AG09319 (cell line): ENCODE measurements at regions not wholly inside any gene's neighbourhood (a gene's known extent, or its start where the extent isn't known, plus 50 kb on each side); places are given as distances from the start of the nearest gene placed in this dataset.

Experiments
- DNase-seq: peaks from one replicate; pipeline ENCODE4 v3.0.0-alpha.2; 2010; ENCODE audit warnings: low read depth; ENCODE audit errors: extremely low read depth
- TF ChIP-seq, protein P1 (sequence below): IDR thresholded peaks from 2 replicates; pipeline ENCODE4 v1.5.1; 2011; ENCODE audit warnings: low read depth, mild to moderate bottlenecking, inconsistent platforms, low read length, moderate library complexity

DNA sequence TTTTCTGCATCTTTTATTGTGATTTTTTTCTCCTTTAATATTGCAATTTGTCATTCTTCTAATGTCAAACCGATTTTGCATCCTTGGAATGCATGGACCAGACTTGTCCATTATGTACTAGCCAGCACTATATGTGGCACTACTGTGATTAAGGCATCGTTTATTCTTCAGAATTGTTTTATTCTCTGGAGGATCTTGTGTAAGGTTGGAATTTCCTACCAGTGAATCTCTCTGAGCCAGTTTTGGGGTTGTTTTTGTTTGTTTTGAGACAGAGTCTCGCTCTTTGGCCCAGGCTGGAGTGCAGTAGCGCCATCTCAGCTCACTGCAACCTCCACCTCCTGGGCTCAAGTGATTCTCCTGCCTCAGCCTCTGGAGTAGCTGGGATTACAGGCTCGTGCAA lies 58.5 kb downstream of the IGLL5 start:
- TF ChIP-seq, protein P1, sequence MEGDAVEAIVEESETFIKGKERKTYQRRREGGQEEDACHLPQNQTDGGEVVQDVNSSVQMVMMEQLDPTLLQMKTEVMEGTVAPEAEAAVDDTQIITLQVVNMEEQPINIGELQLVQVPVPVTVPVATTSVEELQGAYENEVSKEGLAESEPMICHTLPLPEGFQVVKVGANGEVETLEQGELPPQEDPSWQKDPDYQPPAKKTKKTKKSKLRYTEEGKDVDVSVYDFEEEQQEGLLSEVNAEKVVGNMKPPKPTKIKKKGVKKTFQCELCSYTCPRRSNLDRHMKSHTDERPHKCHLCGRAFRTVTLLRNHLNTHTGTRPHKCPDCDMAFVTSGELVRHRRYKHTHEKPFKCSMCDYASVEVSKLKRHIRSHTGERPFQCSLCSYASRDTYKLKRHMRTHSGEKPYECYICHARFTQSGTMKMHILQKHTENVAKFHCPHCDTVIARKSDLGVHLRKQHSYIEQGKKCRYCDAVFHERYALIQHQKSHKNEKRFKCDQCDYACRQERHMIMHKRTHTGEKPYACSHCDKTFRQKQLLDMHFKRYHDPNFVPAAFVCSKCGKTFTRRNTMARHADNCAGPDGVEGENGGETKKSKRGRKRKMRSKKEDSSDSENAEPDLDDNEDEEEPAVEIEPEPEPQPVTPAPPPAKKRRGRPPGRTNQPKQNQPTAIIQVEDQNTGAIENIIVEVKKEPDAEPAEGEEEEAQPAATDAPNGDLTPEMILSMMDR: no peak
- DNase-seq: no peak

DNA sequence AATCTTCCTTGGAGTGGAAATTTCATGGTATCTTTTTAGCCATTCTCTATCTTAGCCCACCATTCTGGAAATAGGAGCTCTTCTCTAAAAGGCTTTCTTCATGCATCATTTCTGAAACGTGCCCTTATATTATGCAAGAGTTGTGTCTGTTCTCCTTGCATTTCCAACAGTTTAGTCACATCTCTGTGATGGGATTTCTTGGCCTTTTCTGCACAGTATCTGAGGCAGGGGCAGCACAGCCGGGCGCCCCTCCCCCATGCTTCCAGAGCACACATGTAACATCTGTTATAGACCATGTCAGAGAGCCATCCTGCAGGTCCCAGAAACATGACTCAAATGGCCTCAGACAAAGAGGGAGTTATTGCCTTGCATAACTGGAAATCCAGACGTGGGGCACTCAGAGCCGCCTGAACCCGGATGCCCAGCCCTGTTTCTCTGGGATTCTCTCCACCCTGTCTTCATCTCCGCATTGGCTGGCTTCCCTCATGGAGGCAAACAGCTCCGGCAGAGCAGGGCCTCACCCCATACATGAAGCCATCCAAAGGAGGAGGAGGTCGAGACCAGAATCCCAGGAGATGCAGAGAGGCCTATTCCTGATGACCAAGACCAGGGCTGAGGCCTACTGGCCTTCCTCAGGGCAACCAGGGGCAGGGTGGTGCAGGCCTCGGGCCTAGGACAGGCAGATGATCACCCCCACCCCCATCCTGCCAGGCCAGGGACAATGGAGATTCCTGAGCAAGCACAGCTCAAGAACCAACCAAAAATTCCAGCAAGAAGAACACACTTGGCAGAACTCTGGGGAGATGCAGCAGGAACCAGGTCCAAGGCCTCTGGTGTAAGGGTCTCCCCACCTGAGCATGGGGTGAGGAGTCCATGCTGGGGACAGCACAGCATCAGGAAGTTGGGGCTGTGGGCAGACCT lies 61.3 kb downstream of the IGLL5 start:
- TF ChIP-seq, protein P1: no peak
- no peak for DNase-seq

DNA sequence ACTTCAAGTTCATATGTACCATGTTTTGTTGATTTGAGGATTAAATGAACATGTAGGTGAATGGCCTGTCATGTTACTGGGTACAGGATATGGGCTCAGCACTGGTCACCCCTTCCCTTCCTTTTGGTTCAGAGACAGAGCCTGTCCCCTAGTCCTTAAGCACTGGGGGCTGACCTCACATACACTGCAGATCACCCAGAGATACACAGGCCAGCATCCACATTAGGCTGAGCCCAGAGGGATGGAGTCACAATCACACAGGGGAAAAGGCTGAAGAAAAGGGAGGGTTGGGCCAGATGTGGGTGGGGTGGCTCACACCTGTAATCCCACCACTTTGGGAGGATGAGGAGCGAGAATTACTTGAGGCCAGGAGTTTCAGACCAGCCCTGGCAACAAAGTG lies 62.3 kb downstream of the IGLL5 start:
- TF ChIP-seq, protein P1: no peak
- no peak for DNase-seq

DNA sequence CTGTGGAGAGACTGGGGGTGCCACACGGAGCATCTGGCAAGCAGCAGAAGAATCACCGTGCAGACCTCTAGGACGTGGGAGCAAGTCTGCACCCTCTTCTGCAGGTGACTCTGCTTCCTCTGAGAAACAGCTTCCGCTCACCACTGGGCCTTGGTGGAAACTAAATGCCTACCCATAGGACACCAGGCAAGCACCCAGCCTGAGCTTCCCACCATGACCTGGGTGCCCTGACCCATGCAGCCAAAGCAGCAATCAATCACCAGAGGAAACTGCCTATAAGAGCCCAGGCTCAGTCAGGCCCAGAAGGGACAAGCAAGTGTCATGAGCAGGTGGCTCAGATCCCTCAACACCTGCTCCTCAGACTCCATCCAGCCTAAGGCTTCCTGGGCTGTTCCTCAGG lies 63.4 kb downstream of the IGLL5 start:
- no peak for DNase-seq

DNA sequence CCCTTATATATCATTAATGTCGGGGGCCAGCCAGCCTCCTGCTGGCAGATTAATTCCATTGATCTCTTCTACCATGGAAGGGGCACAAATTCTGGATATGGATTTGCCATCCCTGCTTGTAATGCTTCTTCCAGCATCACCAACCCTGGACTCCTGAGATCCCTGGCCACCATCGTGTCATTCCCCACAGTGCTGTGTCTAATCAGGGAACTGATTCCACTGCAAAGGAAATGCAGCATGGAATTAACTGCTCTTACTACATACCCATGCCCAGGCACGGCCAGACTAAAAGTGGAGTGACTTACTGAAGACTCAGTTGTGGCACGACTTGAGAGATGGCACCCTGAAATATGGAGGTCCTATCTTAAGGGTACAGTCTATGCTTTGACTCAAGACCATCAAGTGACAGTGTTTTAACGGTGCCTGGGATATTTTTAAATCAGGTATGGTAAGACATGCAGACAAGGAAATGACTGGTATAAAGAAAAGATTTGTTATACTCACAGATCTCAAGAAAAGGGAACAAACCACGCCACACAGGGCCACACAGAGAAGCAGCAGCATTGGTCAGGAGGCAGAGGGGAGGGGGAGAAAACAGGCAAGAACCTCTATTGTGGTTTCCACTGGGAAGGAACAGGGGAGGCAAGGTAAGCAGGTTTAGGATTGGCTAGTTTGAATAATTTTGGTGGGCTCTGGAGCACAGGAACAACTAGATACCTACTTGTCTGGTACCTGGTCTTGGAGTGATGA lies 65.1 kb downstream of the IGLL5 start:
- TF ChIP-seq, protein P1: no peak
- no peak for DNase-seq

More for the DNA sequence above, 63.4 kb downstream of the IGLL5 start:
- TF ChIP-seq, protein P1: no peak

DNA sequence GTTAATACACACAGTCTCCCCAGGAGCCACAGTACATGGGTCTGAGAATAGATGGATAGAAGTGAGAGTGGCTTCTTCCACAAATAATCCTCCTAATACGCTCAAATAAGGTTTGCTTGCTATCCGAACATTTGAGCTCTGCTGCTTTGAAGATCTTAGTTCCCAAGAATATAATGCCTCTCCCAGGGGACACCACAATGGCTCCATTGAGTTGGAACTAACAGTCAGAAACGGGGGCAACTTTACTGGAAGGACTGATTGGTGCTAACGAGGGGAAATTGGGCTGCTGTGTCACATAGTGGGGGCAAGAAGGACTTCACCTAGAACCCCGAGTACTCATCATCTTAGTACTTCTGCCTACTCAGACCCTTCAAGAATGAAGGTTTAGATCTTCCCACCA lies 66.2 kb downstream of the IGLL5 start:
- TF ChIP-seq, protein P1: no peak
- DNase-seq: no peak

DNA sequence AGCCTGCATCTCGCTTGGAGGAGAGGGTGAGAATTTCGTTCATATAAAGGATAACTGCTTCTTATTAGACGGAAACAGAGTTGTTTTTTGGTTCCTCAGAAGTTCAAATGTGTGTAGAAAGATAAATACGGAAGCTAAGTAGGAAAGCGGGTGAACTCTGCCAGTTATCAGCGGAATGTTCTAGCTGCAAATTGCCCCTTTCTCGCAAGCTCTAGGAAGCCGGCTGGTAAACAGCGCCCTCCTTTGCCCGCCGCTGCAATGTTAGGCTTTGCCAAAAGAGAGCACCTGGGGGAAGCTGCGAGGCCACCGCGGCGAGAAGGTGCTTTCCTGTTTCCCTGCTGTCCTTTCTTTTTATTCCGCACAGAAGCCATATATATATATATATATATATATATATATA lies 67.0 kb downstream of the IGLL5 start:
- no peak for DNase-seq
- TF ChIP-seq, protein P1: no peak
